ENCODE measurements at regions not wholly inside any gene's neighbourhood (a gene's known extent, or its start where the extent isn't known, plus 50 kb on each side); places are given as distances from the start of the nearest gene placed in this dataset.

GRCh38 chr14:101229666-101230065 lies 326.1 kb upstream of the RTL1 start:
- DNase-seq (ENCODE audit: low spot score): no peak

DNA sequence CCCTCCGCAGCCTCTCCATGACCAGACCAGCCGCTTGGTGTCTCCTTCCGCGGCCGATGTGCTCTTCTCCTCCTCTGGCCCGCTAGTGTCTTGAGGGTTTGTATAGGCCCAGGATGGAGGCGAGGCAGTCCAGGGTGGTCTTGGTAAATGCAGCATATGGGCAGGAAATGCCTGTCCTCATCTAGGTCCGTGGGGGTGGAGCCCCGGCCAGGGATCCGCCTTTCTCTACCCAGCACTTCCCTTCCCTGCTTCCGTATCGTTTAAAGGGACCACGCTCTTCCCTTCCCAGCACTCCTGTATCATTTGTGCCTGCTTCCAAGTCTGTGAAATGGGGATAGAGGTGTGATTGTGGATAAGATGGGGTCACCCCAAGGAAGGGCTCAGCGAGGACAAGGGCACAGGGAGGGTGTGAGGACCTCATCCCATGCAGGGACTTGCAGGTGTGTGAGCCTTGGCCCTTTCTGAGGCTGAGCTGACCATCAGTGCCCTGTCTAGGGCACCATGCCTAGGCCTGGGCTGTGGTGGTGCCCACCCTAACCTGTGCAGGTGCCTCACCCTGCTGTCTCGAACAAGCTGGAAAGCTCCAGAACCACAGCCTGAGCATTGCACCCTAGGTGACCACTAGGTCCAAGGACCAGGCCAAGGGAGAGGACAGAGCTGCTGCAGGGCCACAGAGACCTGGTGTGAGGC lies 326.8 kb upstream of the RTL1 start:
- no peak for DNase-seq (ENCODE audit: low spot score)

DNA sequence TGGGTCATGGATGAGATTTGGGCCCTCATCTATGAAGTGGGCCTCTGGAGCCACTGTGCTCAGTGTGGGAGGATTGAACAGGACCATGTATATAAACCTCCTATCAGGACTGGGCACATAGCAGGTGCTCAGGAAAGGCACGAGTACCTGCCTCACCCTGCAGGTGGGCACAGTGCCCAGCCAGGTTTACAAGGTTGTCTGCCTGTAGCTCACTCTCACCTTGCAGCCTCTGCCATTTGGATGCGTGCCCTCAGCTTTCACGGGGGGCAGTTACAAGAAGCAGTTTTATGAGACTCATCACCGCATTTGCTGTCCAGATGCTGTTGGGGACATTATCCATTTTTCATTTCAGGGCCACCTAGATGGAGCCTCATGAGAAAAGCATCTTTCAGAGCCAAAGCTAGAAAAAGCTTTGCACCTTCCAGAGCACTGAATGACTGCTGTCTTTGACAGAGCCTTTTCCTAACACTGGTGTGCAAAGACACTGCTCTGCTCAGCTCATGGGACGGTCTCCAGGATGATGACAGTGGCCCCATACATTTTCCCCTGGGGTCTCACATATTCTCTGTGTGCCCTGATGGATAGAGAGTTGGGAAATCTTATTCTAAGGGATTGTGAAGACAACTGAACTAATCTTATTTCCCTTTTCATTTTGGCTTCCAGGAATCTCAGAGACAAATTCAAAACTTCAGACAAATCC lies 327.5 kb upstream of the RTL1 start:
- DNase-seq (ENCODE audit: low spot score): no peak

GRCh38 chr14:101231828-101232227 lies 328.3 kb upstream of the RTL1 start:
- no peak for DNase-seq (ENCODE audit: low spot score)

- DNase-seq (ENCODE audit: low spot score): no peak
Observed at GRCh38 chr14:101232340-101233020, 328.8 kb upstream of the DIO3 start.

- no peak for DNase-seq (ENCODE audit: low spot score)
Observed at GRCh38 chr14:101233021-101233366, 328.3 kb upstream of the DIO3 start.

DNA sequence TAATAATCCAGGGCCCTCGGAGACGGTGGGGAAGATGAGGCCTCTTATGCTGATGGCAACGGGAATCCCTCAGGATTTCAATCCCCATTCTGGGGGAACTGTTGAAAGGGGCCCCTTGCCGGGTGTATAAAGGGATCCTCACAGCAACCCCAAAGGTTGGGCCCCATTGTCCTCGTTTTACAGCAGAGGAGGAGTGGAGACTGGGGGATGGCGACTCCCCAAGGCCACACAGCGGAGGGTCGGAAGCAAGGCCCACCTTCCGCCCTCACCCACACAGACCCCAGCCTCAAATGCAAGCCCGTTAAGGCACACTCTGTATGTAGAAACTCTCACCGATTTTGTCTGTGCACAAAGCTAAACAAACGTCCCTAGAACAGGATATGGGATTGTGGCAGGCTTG lies 327.9 kb upstream of the DIO3 start:
- DNase-seq (ENCODE audit: low spot score): no peak

GRCh38 chr14:101233808-101234207 lies 327.5 kb upstream of the DIO3 start:
- DNase-seq (ENCODE audit: low spot score): no peak

DNA sequence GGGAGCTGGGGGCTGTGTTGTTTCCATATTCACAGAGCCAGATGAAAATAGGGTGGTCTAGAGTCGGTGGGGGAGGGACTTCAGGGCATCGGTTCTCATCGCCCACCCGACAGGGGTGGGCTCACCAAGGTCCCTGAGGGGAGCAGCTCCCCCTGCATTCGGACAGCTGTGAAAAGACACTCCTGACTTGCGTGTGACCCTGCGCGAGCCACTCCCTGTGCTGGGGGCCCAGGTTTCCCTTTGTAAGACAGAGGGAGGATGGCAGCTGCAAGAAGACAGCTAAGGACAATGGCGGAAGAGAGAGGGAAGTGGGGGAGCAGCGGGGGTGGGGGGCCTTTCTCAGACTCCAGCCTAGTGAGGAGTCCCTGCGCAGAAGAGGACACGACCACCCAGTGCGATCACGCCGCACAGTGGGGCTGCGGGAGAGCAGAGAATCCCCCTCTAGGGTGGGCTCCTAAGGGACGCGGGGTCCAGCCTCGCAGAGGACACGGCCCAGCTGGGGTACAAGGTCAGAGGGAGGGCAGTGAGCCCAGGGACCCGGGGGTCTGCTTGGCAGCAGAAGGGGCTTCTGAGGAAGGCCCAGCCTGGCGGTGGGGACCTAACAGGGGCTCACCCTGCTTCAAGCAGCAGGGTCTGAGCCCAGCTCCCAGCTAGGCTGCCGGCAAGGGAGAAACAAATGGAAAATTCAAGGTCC lies 326.9 kb upstream of the DIO3 start:
- no peak for DNase-seq (ENCODE audit: low spot score)

DNA sequence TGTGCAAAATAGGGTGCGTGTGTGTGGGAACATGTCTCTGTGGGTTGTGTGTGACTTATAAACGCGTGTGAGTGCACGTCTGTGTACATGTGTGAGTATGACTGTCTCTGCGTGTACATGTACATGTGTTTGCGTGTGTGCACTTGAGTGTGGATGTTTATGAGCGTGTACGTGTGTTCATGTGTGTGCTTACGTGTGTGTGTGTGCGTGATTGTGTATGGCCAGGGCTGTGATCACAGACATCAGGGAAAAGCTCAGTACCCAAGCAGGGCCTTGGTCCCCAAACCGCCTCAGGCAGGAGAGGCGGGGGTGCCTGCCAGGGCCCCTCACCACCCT lies 326.3 kb upstream of the DIO3 start:
- no peak for DNase-seq (ENCODE audit: low spot score)

DNA sequence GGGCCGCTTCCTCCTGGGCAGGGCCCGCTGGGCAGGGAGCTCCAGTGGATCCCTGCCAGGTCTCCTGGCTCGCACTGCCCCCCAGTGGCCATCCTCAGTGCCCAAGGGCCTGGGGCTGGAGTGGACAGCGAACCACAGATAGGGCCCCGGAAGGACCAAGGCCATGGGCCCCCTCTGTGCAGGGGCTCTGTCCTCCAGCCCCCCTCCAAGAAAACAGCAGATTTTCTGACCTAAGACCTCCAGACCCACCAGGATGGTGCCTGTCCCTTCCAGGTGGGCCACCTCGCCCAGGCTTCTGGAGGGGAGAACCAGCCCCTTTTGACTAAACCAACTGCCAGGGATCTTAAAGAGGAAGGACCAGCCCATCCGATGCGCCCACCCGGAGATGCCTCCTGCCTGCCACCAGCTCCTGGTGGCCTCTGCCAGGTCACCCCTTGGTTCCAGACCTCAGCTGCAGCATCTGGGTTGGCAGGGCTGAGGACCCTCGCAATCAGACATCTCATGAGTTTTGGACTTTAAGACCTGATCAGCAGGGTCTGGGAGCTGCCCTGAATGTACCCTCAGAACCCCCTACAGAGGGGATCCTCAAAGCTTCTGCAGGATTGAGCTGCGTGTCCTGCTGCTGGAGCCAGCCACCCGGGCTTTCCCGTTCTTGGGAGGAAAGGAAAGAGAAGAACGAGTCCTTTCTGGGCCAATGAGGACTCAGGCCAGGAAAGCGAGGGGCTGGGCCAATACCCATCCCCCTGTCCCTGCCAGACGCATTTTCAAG lies 325.8 kb upstream of the DIO3 start:
- peak; percentile 10 for DNase-seq (ENCODE audit: low spot score)

DNA sequence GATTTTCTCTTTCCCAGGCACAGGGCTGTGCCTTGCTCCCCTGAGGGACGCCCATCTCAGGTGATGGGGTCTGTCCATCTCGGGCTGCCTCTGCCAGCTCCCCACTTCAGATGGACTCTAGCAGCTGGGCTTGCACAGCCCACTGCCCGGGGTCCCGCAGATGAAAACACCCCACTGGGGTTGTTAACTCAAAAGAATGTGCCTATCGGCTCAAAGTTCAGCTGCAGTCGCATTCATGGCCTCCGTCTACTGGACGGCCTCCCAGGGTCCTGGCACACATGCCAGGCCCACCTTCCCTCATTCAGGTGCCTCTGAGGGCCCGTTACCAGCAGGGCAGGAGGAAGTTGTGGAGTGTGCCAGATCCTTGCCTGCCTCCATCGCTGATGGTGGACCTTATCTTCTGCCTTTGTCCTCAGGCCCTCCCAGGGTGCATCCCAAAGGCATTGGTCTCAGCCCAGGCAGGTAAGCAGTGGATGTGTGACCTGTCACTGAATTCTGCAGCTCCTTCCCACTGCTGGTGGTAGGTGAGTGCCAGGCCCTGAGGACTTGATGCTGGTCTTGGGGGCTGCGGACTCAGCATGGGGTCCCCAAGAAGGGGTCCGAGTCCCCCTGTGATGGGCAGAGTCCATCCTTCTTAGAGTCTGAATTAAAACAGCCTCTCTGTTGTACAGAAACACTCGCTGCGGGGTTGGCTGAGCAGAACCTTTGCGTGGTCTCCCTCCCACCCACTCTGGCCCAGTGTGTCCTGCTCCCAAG lies 324.6 kb upstream of the DIO3 start:
- DNase-seq (ENCODE audit: low spot score): no peak

DNA sequence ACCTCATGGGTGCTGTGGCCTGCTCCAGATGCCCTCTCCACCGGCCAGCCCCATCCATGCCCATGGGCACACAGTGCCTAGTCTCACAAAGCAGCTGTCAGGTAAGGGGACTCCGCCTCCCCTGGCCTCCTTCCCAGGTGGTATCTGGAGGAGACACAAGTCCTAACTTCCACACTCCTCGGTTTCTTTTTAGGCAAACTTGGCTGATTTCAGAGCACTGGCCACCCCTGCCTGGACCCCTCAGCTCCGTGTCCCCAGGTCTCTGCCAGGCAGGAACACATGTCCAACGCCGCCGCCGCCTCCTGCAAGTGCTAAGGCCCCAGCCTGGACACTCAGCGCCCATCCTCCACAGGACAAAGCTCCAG lies 324.1 kb upstream of the DIO3 start:
- DNase-seq (ENCODE audit: low spot score): no peak

GRCh38 chr14:101239065-101239464 lies 322.2 kb upstream of the DIO3 start:
- DNase-seq (ENCODE audit: low spot score): no peak

- DNase-seq (ENCODE audit: low spot score): no peak
Observed at GRCh38 chr14:101241147-101241546, 320.1 kb upstream of the DIO3 start.

- DNase-seq (ENCODE audit: low spot score): peak; percentile 1
Observed at GRCh38 chr14:101241807-101242278, 319.5 kb upstream of the DIO3 start.

GRCh38 chr14:101242442-101243385 lies 318.6 kb upstream of the DIO3 start:
- DNase-seq (ENCODE audit: low spot score): no peak

DNA sequence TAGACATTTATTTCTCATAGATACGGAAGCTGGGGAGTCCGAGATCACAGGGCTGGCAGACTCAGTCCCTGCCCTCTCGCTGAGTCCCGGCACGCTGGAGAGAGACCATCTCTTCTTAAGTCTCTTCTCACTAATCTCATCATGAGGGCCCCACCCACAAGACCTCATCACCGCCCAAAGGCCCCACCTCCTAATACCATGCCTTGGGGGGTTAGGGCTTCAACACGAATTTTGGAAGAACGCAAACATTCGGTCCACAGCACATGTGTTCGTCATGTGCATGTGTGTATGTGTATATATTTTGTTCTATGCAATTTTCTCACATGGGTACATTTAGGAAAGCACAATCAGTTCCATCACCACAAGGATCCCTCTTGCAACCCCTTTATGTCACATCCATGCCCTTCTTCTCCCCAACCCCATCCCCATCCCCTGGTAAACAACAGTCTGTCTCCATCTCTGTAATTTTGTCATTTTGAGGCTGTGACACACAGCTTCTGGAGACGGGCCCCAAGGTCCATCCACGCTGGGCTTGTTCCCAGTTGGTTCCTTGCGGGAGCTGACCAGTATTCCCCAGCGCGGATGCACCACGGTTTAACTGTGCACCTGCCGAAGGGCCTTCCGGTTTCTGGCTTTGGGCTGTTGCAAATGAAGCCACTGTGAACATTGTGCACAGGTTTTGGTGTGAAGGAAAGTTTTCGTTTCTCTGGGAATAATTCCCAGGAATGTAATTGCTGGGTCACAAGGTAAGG lies 317.5 kb upstream of the DIO3 start:
- no peak for DNase-seq (ENCODE audit: low spot score)

All from A172 (cell line).